ENCODE measurements at regions not wholly inside any gene's neighbourhood (a gene's known extent, or its start where the extent isn't known, plus 50 kb on each side); places are given as distances from the start of the nearest gene placed in this dataset.

- no peaks in the 10 kb centered on the region for H3K4me1 ChIP-seq
- H4K20me1 ChIP-seq, result no peaks in the 10 kb centered on the region
- TF ChIP-seq Cebpa-rat (IDR thresholded peaks at IDR 0.05), result no peak
- no peaks in the 10 kb centered on the region for H3K27me3 ChIP-seq
- H3K27ac ChIP-seq, result no peak overlapping the region
- no peak overlapping the region for H3K4me2 ChIP-seq
- H3K4me3 ChIP-seq, result no peak overlapping the region
- no peak overlapping the region for H3K9ac ChIP-seq
- no peaks in the 10 kb centered on the region for H3K36me3 ChIP-seq
- H3K9me3 ChIP-seq, result no peaks in the 10 kb centered on the region
These were observed 422.2 kb upstream of the ZP4 start for GRCh38 chr1:238312969-238313368.

GRCh38 chr1:238306411-238306810, 415.7 kb upstream of the ZP4 start:
- H3K9ac ChIP-seq, result no peak overlapping the region
- no peaks in the 10 kb centered on the region for H3K36me3 ChIP-seq
- no peak overlapping the region for H3K27ac ChIP-seq
- H3K9me3 ChIP-seq, result no peaks in the 10 kb centered on the region
- no peak overlapping the region for H3K4me3 ChIP-seq
- no peak overlapping the region for H3K4me2 ChIP-seq
- H3K4me1 ChIP-seq, result no peaks in the 10 kb centered on the region
- no peaks in the 10 kb centered on the region for H3K27me3 ChIP-seq
- no peaks in the 10 kb centered on the region for H4K20me1 ChIP-seq
- TF ChIP-seq Cebpa-rat (IDR thresholded peaks at IDR 0.05), result no peak

GRCh38 chr1:238302646-238303045, 411.9 kb upstream of the ZP4 start:
- Histone ChIP-seq H3K9ac (no peak overlapping the region), H3K36me3 (no peaks in the 10 kb centered on the region), H3K27ac (no peak overlapping the region), H3K4me1 (no peaks in the 10 kb centered on the region), H3K9me3 (peaks cover 5% of the 10 kb centered on the region), H3K27me3 (no peaks in the 10 kb centered on the region), H3K4me3 (no peak overlapping the region), H3K4me2 (no peak overlapping the region), H4K20me1 (no peaks in the 10 kb centered on the region)
- no peak for TF ChIP-seq Cebpa-rat (IDR thresholded peaks at IDR 0.05)

- Histone ChIP-seq H3K4me2 (no peak overlapping the region), H3K27me3 (no peaks in the 10 kb centered on the region), H3K9me3 (peaks cover 11% of the 10 kb centered on the region), H4K20me1 (no peaks in the 10 kb centered on the region), H3K4me3 (no peak overlapping the region), H3K27ac (no peak overlapping the region), H3K36me3 (no peaks in the 10 kb centered on the region), H3K4me1 (no peaks in the 10 kb centered on the region), H3K9ac (no peak overlapping the region)
- TF ChIP-seq Cebpa-rat (IDR thresholded peaks at IDR 0.05), result no peak
These were observed 405.6 kb upstream of the ZP4 start for GRCh38 chr1:238296371-238296770.

GRCh38 chr1:238293075-238293474, 402.4 kb upstream of the ZP4 start:
- H4K20me1 ChIP-seq, result no peaks in the 10 kb centered on the region
- no peak for TF ChIP-seq Cebpa-rat (IDR thresholded peaks at IDR 0.05)

GRCh38 chr1:238281418-238281817, 390.7 kb upstream of the ZP4 start:
- no peak overlapping the region for H3K27ac ChIP-seq
- TF ChIP-seq Cebpa-rat (IDR thresholded peaks at IDR 0.05), result no peak
- no peaks in the 10 kb centered on the region for H3K9me3 ChIP-seq
- H3K4me1 ChIP-seq, result no peaks in the 10 kb centered on the region
- H3K9ac ChIP-seq, result no peak overlapping the region
- no peaks in the 10 kb centered on the region for H3K27me3 ChIP-seq
- no peak overlapping the region for H3K4me3 ChIP-seq
- no peaks in the 10 kb centered on the region for H4K20me1 ChIP-seq
- no peaks in the 10 kb centered on the region for H3K36me3 ChIP-seq
- H3K4me2 ChIP-seq, result no peak overlapping the region

More at GRCh38 chr1:238293075-238293474, 402.4 kb upstream of the ZP4 start:
- Histone ChIP-seq H3K4me1 (no peaks in the 10 kb centered on the region), H3K4me2 (no peak overlapping the region), H3K27ac (no peak overlapping the region), H3K4me3 (no peak overlapping the region), H3K9me3 (peaks cover 10% of the 10 kb centered on the region), H3K36me3 (no peaks in the 10 kb centered on the region), H3K27me3 (no peaks in the 10 kb centered on the region), H3K9ac (no peak overlapping the region)

GRCh38 chr1:238279694-238280380, 389.1 kb upstream of the ZP4 start:
- no peaks in the 10 kb centered on the region for H3K4me1 ChIP-seq
- H3K4me2 ChIP-seq, result no peak overlapping the region
- no peaks in the 10 kb centered on the region for H3K27me3 ChIP-seq
- H3K27ac ChIP-seq, result no peak overlapping the region
- H3K9me3 ChIP-seq, result peaks cover 14% of the 10 kb centered on the region
- H3K9ac ChIP-seq, result no peak overlapping the region
- H3K4me3 ChIP-seq, result no peak overlapping the region
- no peaks in the 10 kb centered on the region for H4K20me1 ChIP-seq
- TF ChIP-seq Cebpa-rat (IDR thresholded peaks at IDR 0.05), result no peak
- no peaks in the 10 kb centered on the region for H3K36me3 ChIP-seq

- H3K27ac ChIP-seq, result no peak overlapping the region
- H3K4me3 ChIP-seq, result no peak overlapping the region
- no peaks in the 10 kb centered on the region for H4K20me1 ChIP-seq
- no peaks in the 10 kb centered on the region for H3K27me3 ChIP-seq
- H3K4me2 ChIP-seq, result no peak overlapping the region
- no peaks in the 10 kb centered on the region for H3K4me1 ChIP-seq
- no peak overlapping the region for H3K9ac ChIP-seq
- no peaks in the 10 kb centered on the region for H3K36me3 ChIP-seq
- TF ChIP-seq Cebpa-rat (IDR thresholded peaks at IDR 0.05), result no peak
- peaks cover 17% of the 10 kb centered on the region for H3K9me3 ChIP-seq
These were observed 381.4 kb upstream of the ZP4 start for GRCh38 chr1:238272145-238272544.

- Histone ChIP-seq H3K9me3 (no peaks in the 10 kb centered on the region), H3K27ac (no peak overlapping the region), H3K4me2 (no peak overlapping the region), H3K4me3 (no peak overlapping the region), H3K9ac (no peak overlapping the region), H3K4me1 (no peaks in the 10 kb centered on the region), H3K27me3 (no peaks in the 10 kb centered on the region), H3K36me3 (no peaks in the 10 kb centered on the region), H4K20me1 (no peaks in the 10 kb centered on the region)
- TF ChIP-seq Cebpa-rat (IDR thresholded peaks at IDR 0.05), result no peak
These were observed 375.1 kb upstream of the ZP4 start for GRCh38 chr1:238265866-238266265.

- Histone ChIP-seq H3K4me3 (no peak overlapping the region), H3K9ac (no peak overlapping the region), H3K9me3 (no peaks in the 10 kb centered on the region), H3K36me3 (no peaks in the 10 kb centered on the region), H3K27me3 (no peaks in the 10 kb centered on the region), H3K4me1 (no peaks in the 10 kb centered on the region), H3K27ac (no peak overlapping the region), H4K20me1 (no peaks in the 10 kb centered on the region), H3K4me2 (no peak overlapping the region)
- TF ChIP-seq Cebpa-rat (IDR thresholded peaks at IDR 0.05), result no peak
These were observed 374.2 kb upstream of the ZP4 start for GRCh38 chr1:238264951-238265350.

GRCh38 chr1:238258510-238258909, 367.8 kb upstream of the ZP4 start:
- no peaks in the 10 kb centered on the region for H3K27me3 ChIP-seq
- no peaks in the 10 kb centered on the region for H4K20me1 ChIP-seq
- H3K4me3 ChIP-seq, result no peak overlapping the region
- H3K9ac ChIP-seq, result no peak overlapping the region
- no peak for TF ChIP-seq Cebpa-rat (IDR thresholded peaks at IDR 0.05)
- no peaks in the 10 kb centered on the region for H3K4me1 ChIP-seq
- no peaks in the 10 kb centered on the region for H3K36me3 ChIP-seq
- H3K9me3 ChIP-seq, result no peaks in the 10 kb centered on the region
- no peak overlapping the region for H3K27ac ChIP-seq
- H3K4me2 ChIP-seq, result no peak overlapping the region

Data from BLaER1 (cell line).